Subcutaneous abdominal adipose tissue (tissue), 5 donors: ENCODE measurements at regions not wholly inside any gene's neighbourhood (a gene's known extent, or its start where the extent isn't known, plus 50 kb on each side); places are given as distances from the start of the nearest gene placed in this dataset.

Experiments
- H3K27ac ChIP-seq: one replicate; pipeline ENCODE4 v1.7.0; 2013; ENCODE audit warnings: low read depth, mild to moderate bottlenecking, inconsistent platforms, low read length, moderate library complexity
- H3K27me3 ChIP-seq, 5 donors: one replicate each; pipeline ENCODE4 v1.7.0; 2013; ENCODE audit warnings: low read length in 5 of 5, inconsistent platforms in 1 of 5; ENCODE audit not compliant: control insufficient read depth in 5 of 5, insufficient read depth in 4 of 5
- H3K36me3 ChIP-seq, 5 donors: one replicate each; pipeline ENCODE4 v1.7.0; 2013; ENCODE audit warnings: low read length in 5 of 5; ENCODE audit not compliant: control insufficient read depth in 5 of 5, insufficient read depth in 5 of 5
- H3K4me1 ChIP-seq, 5 donors: one replicate each; pipeline ENCODE4 v1.7.0; 2013; ENCODE audit warnings: low read length in 5 of 5, mild to moderate bottlenecking in 3 of 5, moderate library complexity in 1 of 5; ENCODE audit not compliant: control insufficient read depth in 5 of 5, insufficient read depth in 5 of 5
- H3K4me3 ChIP-seq, 5 donors: one replicate each; pipeline ENCODE4 v1.7.0; 2013; ENCODE audit warnings: low read length in 5 of 5, low read depth in 1 of 5
- H3K9ac ChIP-seq, 5 donors: one replicate each; pipeline ENCODE4 v1.7.0; 2013; ENCODE audit warnings: low read length in 5 of 5, mild to moderate bottlenecking in 4 of 5, moderate library complexity in 3 of 5
- H3K9me3 ChIP-seq, 5 donors: one replicate each; pipeline ENCODE4 v1.7.0; 2013; ENCODE audit warnings: low read length in 5 of 5; ENCODE audit not compliant: control insufficient read depth in 5 of 5
- donor health status: healthy.
- donor health status: healthy.
- donor health status: healthy.
- donor health status: healthy.
- donor health status: healthy.

GRCh38 chr21:18499761-18500376 lies 96.3 kb upstream of the TMPRSS15 start:
- H3K9ac ChIP-seq = no peak overlapping the region
- H3K27me3 ChIP-seq = no peaks in the 10 kb centered on the region
- H3K4me1 ChIP-seq = no peaks in the 10 kb centered on the region
- no peaks in the 10 kb centered on the region for H3K36me3 ChIP-seq
- no peak overlapping the region for H3K27ac ChIP-seq
- H3K9me3 ChIP-seq = peaks cover 0 to 4% (median 0%) of the 10 kb centered on the region in 5 donors
- no peak overlapping the region for H3K4me3 ChIP-seq

GRCh38 chr21:18518054-18518481 lies 114.5 kb upstream of the TMPRSS15 start:
- no peaks in the 10 kb centered on the region for H3K36me3 ChIP-seq
- peaks cover 0 to 4% (median 0%) of the 10 kb centered on the region in 5 donors for H3K27me3 ChIP-seq
- no peaks in the 10 kb centered on the region for H3K9me3 ChIP-seq
- H3K27ac ChIP-seq = no peak overlapping the region
- no peak overlapping the region for H3K4me3 ChIP-seq
- H3K4me1 ChIP-seq = no peaks in the 10 kb centered on the region
- no peak overlapping the region for H3K9ac ChIP-seq

- Histone ChIP-seq H3K4me3 (no peak overlapping the region), H3K9me3 (no peaks in the 10 kb centered on the region), H3K36me3 (no peaks in the 10 kb centered on the region), H3K27ac (no peak overlapping the region), H3K27me3 (peaks cover 0 to 4% (median 0%) of the 10 kb centered on the region in 5 donors), H3K9ac (no peak overlapping the region), H3K4me1 (no peaks in the 10 kb centered on the region)
Observed at GRCh38 chr21:18521204-18521603, 117.6 kb upstream of the TMPRSS15 start.

- no peaks in the 10 kb centered on the region for H3K4me1 ChIP-seq
- no peaks in the 10 kb centered on the region for H3K9me3 ChIP-seq
- H3K4me3 ChIP-seq = no peak overlapping the region
- no peak overlapping the region for H3K9ac ChIP-seq
- no peak overlapping the region for H3K27ac ChIP-seq
- H3K27me3 ChIP-seq = peaks cover 0 to 4% (median 0%) of the 10 kb centered on the region in 5 donors
- H3K36me3 ChIP-seq = no peaks in the 10 kb centered on the region
Observed at GRCh38 chr21:18522181-18522972, 118.8 kb upstream of the TMPRSS15 start.

- no peak overlapping the region for H3K4me3 ChIP-seq
- no peaks in the 10 kb centered on the region for H3K9me3 ChIP-seq
- no peaks in the 10 kb centered on the region for H3K27me3 ChIP-seq
- no peak overlapping the region for H3K27ac ChIP-seq
- H3K36me3 ChIP-seq = no peaks in the 10 kb centered on the region
- peaks cover 0 to 2% (median 0%) of the 10 kb centered on the region in 5 donors for H3K4me1 ChIP-seq
- H3K9ac ChIP-seq = no peak overlapping the region
Observed at GRCh38 chr21:18524097-18524880, 120.7 kb upstream of the TMPRSS15 start.

GRCh38 chr21:18529254-18529653 lies 125.7 kb upstream of the TMPRSS15 start:
- no peaks in the 10 kb centered on the region for H3K36me3 ChIP-seq
- no peak overlapping the region for H3K4me3 ChIP-seq
- peaks cover 0 to 4% (median 0%) of the 10 kb centered on the region in 5 donors for H3K4me1 ChIP-seq
- H3K9me3 ChIP-seq = no peaks in the 10 kb centered on the region
- no peaks in the 10 kb centered on the region for H3K27me3 ChIP-seq
- no peak overlapping the region for H3K9ac ChIP-seq
- H3K27ac ChIP-seq = no peak overlapping the region

GRCh38 chr21:18542081-18542480 lies 138.5 kb upstream of the TMPRSS15 start:
- Histone ChIP-seq H3K9ac (no peak overlapping the region), H3K36me3 (no peaks in the 10 kb centered on the region)

GRCh38 chr21:18545908-18546307 lies 142.3 kb upstream of the TMPRSS15 start:
- Histone ChIP-seq H3K36me3 (no peaks in the 10 kb centered on the region), H3K27me3 (no peaks in the 10 kb centered on the region), H3K9ac (no peak overlapping the region), H3K27ac (no peak overlapping the region), H3K4me3 (no peak overlapping the region), H3K4me1 (no peaks in the 10 kb centered on the region), H3K9me3 (no peaks in the 10 kb centered on the region)

More at GRCh38 chr21:18542081-18542480, 138.5 kb upstream of the TMPRSS15 start:
- Histone ChIP-seq H3K9me3 (no peaks in the 10 kb centered on the region), H3K4me3 (no peak overlapping the region), H3K27me3 (no peaks in the 10 kb centered on the region), H3K27ac (no peak overlapping the region), H3K4me1 (no peaks in the 10 kb centered on the region)

GRCh38 chr21:18547347-18547746 lies 143.8 kb upstream of the TMPRSS15 start:
- Histone ChIP-seq H3K36me3 (no peaks in the 10 kb centered on the region), H3K9ac (no peak overlapping the region), H3K4me3 (no peak overlapping the region), H3K27ac (no peak overlapping the region), H3K4me1 (no peaks in the 10 kb centered on the region), H3K27me3 (no peaks in the 10 kb centered on the region), H3K9me3 (no peaks in the 10 kb centered on the region)

GRCh38 chr21:18548249-18548648 lies 144.7 kb upstream of the TMPRSS15 start:
- Histone ChIP-seq H3K27ac (no peak overlapping the region), H3K36me3 (no peaks in the 10 kb centered on the region), H3K4me3 (no peak overlapping the region), H3K27me3 (no peaks in the 10 kb centered on the region), H3K4me1 (no peaks in the 10 kb centered on the region), H3K9ac (no peak overlapping the region), H3K9me3 (no peaks in the 10 kb centered on the region)
